Uterus (tissue), 3 donors: ENCODE measurements at regions not wholly inside any gene's neighbourhood (a gene's known extent, or its start where the extent isn't known, plus 50 kb on each side); places are given as distances from the start of the nearest gene placed in this dataset.

ENCODE experiments used
- DNase-seq, 2 donors: peaks; one replicate each; pipeline ENCODE4 v3.0.0-alpha.2; 2019 to 2020
- H3K27ac ChIP-seq, 2 donors: fragments of 200-600 bp; sonication (generic); 1 replicate in 1 of 2; 2 replicates in 1 of 2; pipeline ENCODE4 v1.5.1; 2016 to 2018
- H3K27me3 ChIP-seq, 2 donors: fragments of 200-600 bp; sonication (generic); one replicate each; pipeline ENCODE4 v1.5.1; 2018 to 2019; ENCODE audit warnings: control low read depth in 1 of 2
- H3K36me3 ChIP-seq, 2 donors: fragments of 200-600 bp; sonication (generic); one replicate each; pipeline ENCODE4 v1.5.1; 2019; ENCODE audit warnings: control low read depth in 1 of 2
- H3K4me1 ChIP-seq, 2 donors: fragments of 200-600 bp; sonication (generic); one replicate each; pipeline ENCODE4 v1.5.1; 2018 to 2019; ENCODE audit warnings: control low read depth in 1 of 2
- H3K4me3 ChIP-seq, 2 donors: fragments of 200-600 bp; sonication (generic); 1 replicate in 1 of 2; 2 replicates in 1 of 2; pipeline ENCODE4 v1.5.1; 2018 to 2019; ENCODE audit warnings: mild to moderate bottlenecking in 1 of 2
- H3K9me3 ChIP-seq, 2 donors: fragments of 200-600 bp; sonication (generic); one replicate each; pipeline ENCODE4 v1.5.1; 2019; ENCODE audit warnings: control low read depth in 1 of 2
- POLR2A ChIP-seq, 2 donors: fragments of 450-650 bp; IDR thresholded peaks; one replicate each; pipeline ENCODE4 v1.6.1; 2016; ENCODE audit warnings: antibody characterized with exemption in 2 of 2, mild to moderate bottlenecking in 1 of 2, moderate library complexity in 1 of 2
- intact Hi-C: fragments of 100-400 bp; cut with DNase I; formaldehyde crosslinking; loops from one replicate; pipeline ENCODE4 v1.15.1; 2023; ENCODE audit warnings: low total_unique reads
- TF ChIP-seq, protein P1 (sequence below), 4 experiments: fragments of 200-600 bp in 2 of 4; fragments of 450-650 bp in 2 of 4; sonication (generic) in 2 of 4; IDR thresholded peaks; one replicate each; pipeline ENCODE4 v1.5.1; 2016 to 2019; ENCODE audit warnings: antibody characterized with exemption in 4 of 4, mild to moderate bottlenecking in 2 of 4, moderate library complexity in 1 of 4
- donor health status: DM: yes; HTN: yes; CAD: no.

DNA sequence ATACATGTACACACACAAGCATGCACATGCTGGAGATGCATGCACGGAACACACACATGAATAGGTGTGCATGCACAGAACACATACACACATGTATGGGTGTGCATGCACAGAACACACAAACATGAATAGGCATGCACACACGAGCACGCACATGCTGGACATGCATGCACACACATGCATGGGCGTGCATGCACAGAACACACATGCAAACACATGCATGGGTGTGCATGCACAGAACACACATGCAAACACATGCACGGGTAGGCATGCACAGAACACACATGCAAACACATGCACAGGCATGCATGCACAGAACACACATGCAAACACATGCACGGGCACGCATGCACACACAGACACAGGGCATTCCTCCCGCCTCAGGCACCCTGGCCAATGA lies 382.3 kb downstream of the IRX2 start:
- TF ChIP-seq POLR2A (IDR thresholded peaks at IDR 0.05), result no peak
- TF ChIP-seq, protein P1, sequence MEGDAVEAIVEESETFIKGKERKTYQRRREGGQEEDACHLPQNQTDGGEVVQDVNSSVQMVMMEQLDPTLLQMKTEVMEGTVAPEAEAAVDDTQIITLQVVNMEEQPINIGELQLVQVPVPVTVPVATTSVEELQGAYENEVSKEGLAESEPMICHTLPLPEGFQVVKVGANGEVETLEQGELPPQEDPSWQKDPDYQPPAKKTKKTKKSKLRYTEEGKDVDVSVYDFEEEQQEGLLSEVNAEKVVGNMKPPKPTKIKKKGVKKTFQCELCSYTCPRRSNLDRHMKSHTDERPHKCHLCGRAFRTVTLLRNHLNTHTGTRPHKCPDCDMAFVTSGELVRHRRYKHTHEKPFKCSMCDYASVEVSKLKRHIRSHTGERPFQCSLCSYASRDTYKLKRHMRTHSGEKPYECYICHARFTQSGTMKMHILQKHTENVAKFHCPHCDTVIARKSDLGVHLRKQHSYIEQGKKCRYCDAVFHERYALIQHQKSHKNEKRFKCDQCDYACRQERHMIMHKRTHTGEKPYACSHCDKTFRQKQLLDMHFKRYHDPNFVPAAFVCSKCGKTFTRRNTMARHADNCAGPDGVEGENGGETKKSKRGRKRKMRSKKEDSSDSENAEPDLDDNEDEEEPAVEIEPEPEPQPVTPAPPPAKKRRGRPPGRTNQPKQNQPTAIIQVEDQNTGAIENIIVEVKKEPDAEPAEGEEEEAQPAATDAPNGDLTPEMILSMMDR (IDR thresholded peaks at IDR 0.05), result no peak
- Histone ChIP-seq H3K27ac (no peak overlapping the region), H3K4me1 (no peaks in the 10 kb centered on the region), H3K4me3 (no peak overlapping the region), H3K27me3 (no peaks in the 10 kb centered on the region), H3K36me3 (no peaks in the 10 kb centered on the region), H3K9me3 (no peaks in the 10 kb centered on the region)
- no peak for DNase-seq
- intact Hi-C loops, result no loop called here

DNA sequence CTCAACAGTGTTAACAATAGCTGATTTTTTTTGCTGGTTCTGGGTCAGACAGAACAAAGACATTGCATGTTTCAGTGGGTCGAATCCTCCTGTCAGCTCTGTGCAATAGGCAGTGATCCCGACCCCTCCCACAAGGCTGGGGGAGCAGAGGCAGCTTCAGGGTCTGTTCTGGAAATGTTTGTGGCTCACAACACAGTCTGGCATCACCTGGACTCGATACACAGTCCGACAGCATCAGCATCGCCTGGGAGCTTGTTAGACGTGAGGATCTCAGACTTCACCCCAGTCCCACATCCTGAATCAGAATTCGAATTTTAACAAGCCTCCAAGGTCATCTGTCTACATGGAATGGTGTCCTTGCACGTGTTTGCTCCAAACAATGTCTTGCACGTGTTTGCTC lies 384.7 kb downstream of the IRX2 start:
- no peak overlapping the region for H3K27ac ChIP-seq
- H3K9me3 ChIP-seq, result no peaks in the 10 kb centered on the region
- no peaks in the 10 kb centered on the region for H3K27me3 ChIP-seq
- no peak for DNase-seq
- no peaks in the 10 kb centered on the region for H3K4me1 ChIP-seq
- no peaks in the 10 kb centered on the region for H3K36me3 ChIP-seq
- intact Hi-C loops, result no loop called here
- TF ChIP-seq, protein P1 (IDR thresholded peaks at IDR 0.05), result no peak
- no peak for TF ChIP-seq POLR2A (IDR thresholded peaks at IDR 0.05)
- H3K4me3 ChIP-seq, result no peak overlapping the region

DNA sequence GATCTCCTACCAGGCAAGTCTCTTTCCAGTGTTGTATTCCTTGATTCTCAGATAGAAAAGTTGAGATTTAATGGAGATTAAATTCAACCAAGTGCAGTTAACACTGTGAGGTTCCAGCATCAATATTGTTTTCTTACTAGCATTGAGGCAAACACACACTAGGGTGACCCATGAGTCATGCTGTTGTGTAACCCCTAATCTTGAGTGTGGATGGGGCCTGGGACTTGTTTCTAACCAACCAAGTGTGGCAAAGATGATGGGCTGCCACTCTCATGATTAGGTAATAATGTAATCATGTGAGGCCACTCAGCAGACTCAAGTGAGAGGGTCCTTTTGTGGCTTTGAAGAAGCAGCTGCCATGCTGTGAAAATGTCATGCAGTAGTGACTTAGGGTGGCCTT lies 394.2 kb downstream of the IRX2 start:
- Histone ChIP-seq H3K27ac (no peak overlapping the region), H3K36me3 (no peaks in the 10 kb centered on the region), H3K27me3 (no peaks in the 10 kb centered on the region), H3K4me1 (no peaks in the 10 kb centered on the region), H3K4me3 (no peak overlapping the region), H3K9me3 (no peaks in the 10 kb centered on the region)
- no peak for DNase-seq
- intact Hi-C loops, result no loop called here
- TF ChIP-seq POLR2A (IDR thresholded peaks at IDR 0.05), result no peak
- TF ChIP-seq, protein P1 (IDR thresholded peaks at IDR 0.05), result no peak

DNA sequence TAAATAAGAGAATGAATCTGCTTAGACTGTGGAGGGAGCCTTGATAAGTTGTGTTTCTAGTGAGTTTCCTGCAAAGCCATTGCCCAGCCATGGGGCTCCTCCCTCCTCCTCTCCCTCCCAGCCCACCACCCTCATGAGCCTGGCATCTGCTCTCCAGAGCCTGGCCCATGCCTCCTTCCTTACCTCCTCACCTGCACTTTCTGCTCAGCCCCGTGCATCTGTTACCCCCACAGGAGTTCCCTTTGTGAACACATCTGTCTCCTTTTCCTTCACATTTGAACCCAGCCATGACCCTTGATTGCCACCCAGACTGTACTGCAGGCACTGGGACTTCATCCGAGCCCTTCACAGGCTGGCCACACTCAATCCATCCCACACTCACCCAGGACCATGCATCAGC lies 395.6 kb downstream of the IRX2 start:
- intact Hi-C loops, result no loop called here
- H3K27me3 ChIP-seq, result no peaks in the 10 kb centered on the region
- TF ChIP-seq, protein P1 (IDR thresholded peaks at IDR 0.05), result no peak
- TF ChIP-seq POLR2A (IDR thresholded peaks at IDR 0.05), result no peak

DNA sequence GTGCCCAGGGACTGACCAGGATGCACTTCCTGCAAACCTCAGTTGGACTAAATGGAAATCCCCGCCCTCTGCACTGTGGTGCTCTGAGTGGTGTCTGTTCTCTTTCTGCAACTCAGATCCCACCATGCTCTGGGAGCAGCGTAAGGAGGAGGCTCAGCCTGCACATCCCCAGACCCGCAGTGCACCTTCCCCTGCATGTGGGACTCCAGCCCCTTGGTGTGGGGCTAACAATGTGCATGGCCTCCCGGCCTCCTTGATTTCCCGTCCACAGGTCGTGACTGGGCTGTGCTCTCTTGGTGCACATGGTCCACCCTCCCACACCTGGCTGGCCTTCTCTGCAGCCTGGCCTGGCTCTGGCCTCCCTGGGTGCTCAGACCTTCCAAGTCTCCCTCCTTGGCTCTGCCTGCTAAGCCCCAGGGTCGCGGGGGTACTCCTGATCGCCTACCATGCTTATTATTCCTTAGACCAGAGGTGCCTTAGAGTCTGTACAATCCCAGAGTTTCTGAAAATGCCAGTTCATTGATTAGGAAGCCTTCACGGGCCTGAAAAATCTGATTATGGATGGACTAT lies 397.5 kb downstream of the IRX2 start:
- Histone ChIP-seq H3K27ac (no peak overlapping the region), H3K27me3 (no peaks in the 10 kb centered on the region), H3K9me3 (no peaks in the 10 kb centered on the region), H3K4me3 (no peak overlapping the region), H3K4me1 (no peaks in the 10 kb centered on the region), H3K36me3 (no peaks in the 10 kb centered on the region)
- TF ChIP-seq, protein P1 (IDR thresholded peaks at IDR 0.05), result no peak
- no peak for TF ChIP-seq POLR2A (IDR thresholded peaks at IDR 0.05)
- intact Hi-C loops, result no loop called here
- no peak for DNase-seq

More for the DNA sequence above, 395.6 kb downstream of the IRX2 start:
- Histone ChIP-seq H3K36me3 (no peaks in the 10 kb centered on the region), H3K4me3 (no peak overlapping the region), H3K4me1 (no peaks in the 10 kb centered on the region), H3K9me3 (no peaks in the 10 kb centered on the region), H3K27ac (no peak overlapping the region)
- DNase-seq, result no peak
